ENCODE measurements at regions not wholly inside any gene's neighbourhood (a gene's known extent, or its start where the extent isn't known, plus 50 kb on each side); places are given as distances from the start of the nearest gene placed in this dataset.

GRCh38 chr1:88224906-88225305 is 459.2 kb upstream of the PKN2 start:
- intact Hi-C loops (cut with micrococcal nuclease), result no loop called here
- H3K4me3 ChIP-seq (replicated peaks in 1 of 3; ENCODE audit: low read depth in 2 of 3, low read length in 3 of 3), result no peak overlapping the region
- H3K4me1 ChIP-seq (ENCODE audit: control insufficient read depth in 1 of 2, insufficient read depth in 2 of 2, low read length in 2 of 2), result no peaks in the 10 kb centered on the region
- H3K9ac ChIP-seq (ENCODE audit: insufficient read depth, low read length, poor library complexity, severe bottlenecking), result no peak overlapping the region
- Mint-ChIP-seq H3K27me3 (ENCODE audit: low read depth in 3 of 3) (peaks cover 0 to 3% (median 0%) of the 10 kb centered on the region in 3 donors), H3K27ac (no peak overlapping the region), H3K4me1 (no peaks in the 10 kb centered on the region), H3K36me3 (no peaks in the 10 kb centered on the region), H3K4me3 (no peak overlapping the region), H3K9me3 (peaks cover 0 to 2% (median 0%) of the 10 kb centered on the region in 7 donors)
- no peaks in the 10 kb centered on the region for H3K27me3 ChIP-seq (ENCODE audit: control insufficient read depth in 2 of 2, insufficient read depth in 2 of 2, low read length in 2 of 2)
- no peak for TF ChIP-seq CTCF (IDR thresholded peaks at IDR 0.05)
- H3K9me3 ChIP-seq (replicated peaks in 1 of 2; ENCODE audit: control insufficient read depth in 1 of 2, insufficient read depth in 1 of 2, low read length in 2 of 2), result no peaks in the 10 kb centered on the region
- no peak overlapping the region for H3K4me2 ChIP-seq (replicated peaks; ENCODE audit: extremely low read depth, low read length, poor library complexity, severe bottlenecking)
- H3K79me2 ChIP-seq (ENCODE audit: insufficient read depth, low read length), result no peaks in the 10 kb centered on the region
- WGBS (ENCODE audit: insufficient coverage), result 100% methylated on average over 3 of the region's 3 CpGs
- no peaks in the 10 kb centered on the region for H3K36me3 ChIP-seq (replicated peaks in 1 of 2; ENCODE audit: control insufficient read depth in 1 of 2, insufficient read depth in 2 of 2, low read length in 2 of 2)
- no peaks in the 10 kb centered on the region for H4K20me1 ChIP-seq (ENCODE audit: insufficient read depth, low read length)
- H3K27ac ChIP-seq (ENCODE audit: low read depth in 1 of 2, low read length in 2 of 2), result no peak overlapping the region
- H2AFZ ChIP-seq (ENCODE audit: insufficient read depth, low read depth, low read length, poor library complexity, severe bottlenecking), result no peak overlapping the region
- DNase-seq, result no peak

- Histone ChIP-seq H3K9me3 (replicated peaks in 1 of 2; ENCODE audit: control insufficient read depth in 1 of 2, insufficient read depth in 1 of 2, low read length in 2 of 2) (no peaks in the 10 kb centered on the region), H3K4me3 (replicated peaks in 1 of 3; ENCODE audit: low read depth in 2 of 3, low read length in 3 of 3) (no peak overlapping the region), H3K9ac (ENCODE audit: insufficient read depth, low read length, poor library complexity, severe bottlenecking) (no peak overlapping the region), H2AFZ (ENCODE audit: insufficient read depth, low read depth, low read length, poor library complexity, severe bottlenecking) (no peak overlapping the region), H4K20me1 (ENCODE audit: insufficient read depth, low read length) (no peaks in the 10 kb centered on the region), H3K36me3 (replicated peaks in 1 of 2; ENCODE audit: control insufficient read depth in 1 of 2, insufficient read depth in 2 of 2, low read length in 2 of 2) (no peaks in the 10 kb centered on the region), H3K27me3 (ENCODE audit: control insufficient read depth in 2 of 2, insufficient read depth in 2 of 2, low read length in 2 of 2) (no peaks in the 10 kb centered on the region), H3K27ac (ENCODE audit: low read depth in 1 of 2, low read length in 2 of 2) (no peak overlapping the region), H3K79me2 (ENCODE audit: insufficient read depth, low read length) (no peaks in the 10 kb centered on the region), H3K4me1 (ENCODE audit: control insufficient read depth in 1 of 2, insufficient read depth in 2 of 2, low read length in 2 of 2) (no peaks in the 10 kb centered on the region), H3K4me2 (replicated peaks; ENCODE audit: extremely low read depth, low read length, poor library complexity, severe bottlenecking) (no peak overlapping the region)
- H3K27me3 Mint-ChIP-seq (ENCODE audit: low read depth in 3 of 3), result no peaks in the 10 kb centered on the region
- H3K27ac Mint-ChIP-seq, result no peak overlapping the region
- H3K9me3 Mint-ChIP-seq, result peaks cover 0 to 5% (median 0%) of the 10 kb centered on the region in 7 donors
- TF ChIP-seq CTCF (IDR thresholded peaks at IDR 0.05), result no peak
- WGBS (ENCODE audit: insufficient coverage), result no CpG with 5 or more reads among the region's 3 CpGs
- H3K4me1 Mint-ChIP-seq, result no peaks in the 10 kb centered on the region
- intact Hi-C loops (cut with micrococcal nuclease), result no loop called here
- no peak overlapping the region for H3K4me3 Mint-ChIP-seq
- no peak for DNase-seq
- no peaks in the 10 kb centered on the region for H3K36me3 Mint-ChIP-seq
Observed at GRCh38 chr1:88228114-88228513, 456.0 kb upstream of the PKN2 start.

Data from CD14-positive monocyte (primary cell).